ENCODE measurements at regions not wholly inside any gene's neighbourhood (a gene's known extent, or its start where the extent isn't known, plus 50 kb on each side); places are given as distances from the start of the nearest gene placed in this dataset.

GRCh38 chr20:11780765-11781369 is 136.8 kb upstream of the BTBD3 start:
- 54 to 61% methylated on average over 2 of the region's 2 CpGs for WGBS, 2 donors
- intact Hi-C loops (cut with DNase I; ENCODE audit: low total_unique reads), result no loop called here
- TF ChIP-seq POLR2A (IDR thresholded peaks at IDR 0.05) (no peak), CTCF (IDR thresholded peaks at IDR 0.05) (no peak)
- DNase-seq (ENCODE audit: low spot score in 2 of 2), result no peak
- H3K4me3 ChIP-seq (ENCODE audit: low read depth, poor library complexity, severe bottlenecking), result no peak overlapping the region

GRCh38 chr20:11783102-11783850 is 134.4 kb upstream of the BTBD3 start:
- no peak overlapping the region for H3K4me3 ChIP-seq (ENCODE audit: low read depth, poor library complexity, severe bottlenecking)
- DNase-seq (ENCODE audit: low spot score in 2 of 2), result no peak
- TF ChIP-seq POLR2A (IDR thresholded peaks at IDR 0.05), result no peak
- no peak for TF ChIP-seq CTCF (IDR thresholded peaks at IDR 0.05)
- WGBS, 2 donors, result 87% methylated on average over 6 of the region's 6 CpGs
- intact Hi-C loops (cut with DNase I; ENCODE audit: low total_unique reads), result no loop called here

- intact Hi-C loops (cut with DNase I; ENCODE audit: low total_unique reads), result no loop called here
- H3K4me3 ChIP-seq (ENCODE audit: low read depth, poor library complexity, severe bottlenecking), result no peak overlapping the region
- WGBS, 2 donors, result 84 to 89% methylated on average over 4 of the region's 4 CpGs
- no peak for DNase-seq (ENCODE audit: low spot score in 2 of 2)
- TF ChIP-seq POLR2A (IDR thresholded peaks at IDR 0.05), result no peak
- TF ChIP-seq CTCF (IDR thresholded peaks at IDR 0.05), result no peak
Measured at GRCh38 chr20:11785885-11786507, 131.7 kb upstream of the BTBD3 start.

GRCh38 chr20:11790046-11790445 is 127.6 kb upstream of the BTBD3 start:
- intact Hi-C loops (cut with DNase I; ENCODE audit: low total_unique reads), result no loop called here
- H3K4me3 ChIP-seq (ENCODE audit: low read depth, poor library complexity, severe bottlenecking), result no peak overlapping the region
- TF ChIP-seq POLR2A (IDR thresholded peaks at IDR 0.05) (no peak), CTCF (IDR thresholded peaks at IDR 0.05) (no peak)
- 57 to 72% methylated on average over 1 of the region's 1 CpG for WGBS, 2 donors
- DNase-seq (ENCODE audit: low spot score in 2 of 2), result no peak

- TF ChIP-seq POLR2A (IDR thresholded peaks at IDR 0.05) (no peak), CTCF (IDR thresholded peaks at IDR 0.05) (no peak)
- H3K4me3 ChIP-seq (ENCODE audit: low read depth, poor library complexity, severe bottlenecking), result no peak overlapping the region
- DNase-seq (ENCODE audit: low spot score in 2 of 2), result no peak
- intact Hi-C loops (cut with DNase I; ENCODE audit: low total_unique reads), result no loop called here
- WGBS, 2 donors, result 94 to 96% methylated on average over 2 of the region's 2 CpGs
Measured at GRCh38 chr20:11791316-11791715, 126.4 kb upstream of the BTBD3 start.

All from lower leg skin (tissue), 4 donors.